Mesothelial cell of epicardium (in vitro differentiated cells): ENCODE measurements at regions not wholly inside any gene's neighbourhood (a gene's known extent, or its start where the extent isn't known, plus 50 kb on each side); places are given as distances from the start of the nearest gene placed in this dataset.

Experiments used
- DNase-seq, 2 experiments: peaks; one replicate each; pipeline ENCODE4 v3.0.0; 2021; ENCODE audit warnings: low spot score in 2 of 2; ENCODE audit not compliant: unreplicated experiment in 2 of 2
- H3K27ac Mint-ChIP-seq: 2 replicates; pipeline ENCODE4 v1.8.0; 2021; ENCODE audit warnings: mixed read lengths
- H3K27me3 Mint-ChIP-seq: 2 replicates; pipeline ENCODE4 v1.8.0; 2021; ENCODE audit warnings: low read depth, mixed read lengths
- H3K36me3 Mint-ChIP-seq: 2 replicates; pipeline ENCODE4 v1.8.0; 2021; ENCODE audit warnings: mixed read lengths
- H3K4me1 Mint-ChIP-seq: 2 replicates; pipeline ENCODE4 v1.8.0; 2021; ENCODE audit warnings: mixed read lengths
- H3K4me3 Mint-ChIP-seq: 2 replicates; pipeline ENCODE4 v1.8.0; 2021; ENCODE audit warnings: mild to moderate bottlenecking, moderate library complexity, mixed read lengths
- H3K9me3 Mint-ChIP-seq: 2 replicates; pipeline ENCODE4 v1.8.0; 2021; ENCODE audit warnings: mixed read lengths
- TF ChIP-seq, protein P1 (sequence below): fragments of 200-600 bp; sonication (generic); IDR thresholded peaks from one replicate; pipeline ENCODE4 v1.5.0; 2021; ENCODE audit warnings: antibody characterized with exemption; ENCODE audit not compliant: unreplicated experiment

DNA sequence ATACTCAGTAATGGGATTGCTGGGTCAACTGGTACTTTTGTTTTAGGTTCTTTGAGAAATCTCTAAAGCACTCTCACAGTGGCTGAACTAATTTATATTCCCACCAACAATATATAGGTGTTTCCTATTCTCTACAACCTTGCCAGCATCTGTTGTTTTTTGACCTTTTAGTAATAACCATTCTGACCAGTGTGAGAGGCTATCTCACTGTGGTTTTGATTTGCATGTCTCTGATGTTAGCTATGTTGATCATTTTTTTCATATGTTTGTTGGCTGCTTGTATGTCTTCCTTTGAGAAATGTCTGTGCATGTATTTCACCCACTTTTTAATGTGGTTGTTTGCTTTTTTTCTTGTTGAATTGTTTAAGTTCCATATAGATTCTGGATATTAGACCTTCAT is 98.2 kb upstream of the DCBLD2 start:
- no peak for DNase-seq
- TF ChIP-seq, protein P1, sequence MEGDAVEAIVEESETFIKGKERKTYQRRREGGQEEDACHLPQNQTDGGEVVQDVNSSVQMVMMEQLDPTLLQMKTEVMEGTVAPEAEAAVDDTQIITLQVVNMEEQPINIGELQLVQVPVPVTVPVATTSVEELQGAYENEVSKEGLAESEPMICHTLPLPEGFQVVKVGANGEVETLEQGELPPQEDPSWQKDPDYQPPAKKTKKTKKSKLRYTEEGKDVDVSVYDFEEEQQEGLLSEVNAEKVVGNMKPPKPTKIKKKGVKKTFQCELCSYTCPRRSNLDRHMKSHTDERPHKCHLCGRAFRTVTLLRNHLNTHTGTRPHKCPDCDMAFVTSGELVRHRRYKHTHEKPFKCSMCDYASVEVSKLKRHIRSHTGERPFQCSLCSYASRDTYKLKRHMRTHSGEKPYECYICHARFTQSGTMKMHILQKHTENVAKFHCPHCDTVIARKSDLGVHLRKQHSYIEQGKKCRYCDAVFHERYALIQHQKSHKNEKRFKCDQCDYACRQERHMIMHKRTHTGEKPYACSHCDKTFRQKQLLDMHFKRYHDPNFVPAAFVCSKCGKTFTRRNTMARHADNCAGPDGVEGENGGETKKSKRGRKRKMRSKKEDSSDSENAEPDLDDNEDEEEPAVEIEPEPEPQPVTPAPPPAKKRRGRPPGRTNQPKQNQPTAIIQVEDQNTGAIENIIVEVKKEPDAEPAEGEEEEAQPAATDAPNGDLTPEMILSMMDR: no peak
- Mint-ChIP-seq H3K27ac (no peak overlapping the region), H3K27me3 (peaks cover 37% of the 10 kb centered on the region), H3K36me3 (no peaks in the 10 kb centered on the region), H3K4me1 (no peaks in the 10 kb centered on the region), H3K9me3 (no peaks in the 10 kb centered on the region), H3K4me3 (no peak overlapping the region)

DNA sequence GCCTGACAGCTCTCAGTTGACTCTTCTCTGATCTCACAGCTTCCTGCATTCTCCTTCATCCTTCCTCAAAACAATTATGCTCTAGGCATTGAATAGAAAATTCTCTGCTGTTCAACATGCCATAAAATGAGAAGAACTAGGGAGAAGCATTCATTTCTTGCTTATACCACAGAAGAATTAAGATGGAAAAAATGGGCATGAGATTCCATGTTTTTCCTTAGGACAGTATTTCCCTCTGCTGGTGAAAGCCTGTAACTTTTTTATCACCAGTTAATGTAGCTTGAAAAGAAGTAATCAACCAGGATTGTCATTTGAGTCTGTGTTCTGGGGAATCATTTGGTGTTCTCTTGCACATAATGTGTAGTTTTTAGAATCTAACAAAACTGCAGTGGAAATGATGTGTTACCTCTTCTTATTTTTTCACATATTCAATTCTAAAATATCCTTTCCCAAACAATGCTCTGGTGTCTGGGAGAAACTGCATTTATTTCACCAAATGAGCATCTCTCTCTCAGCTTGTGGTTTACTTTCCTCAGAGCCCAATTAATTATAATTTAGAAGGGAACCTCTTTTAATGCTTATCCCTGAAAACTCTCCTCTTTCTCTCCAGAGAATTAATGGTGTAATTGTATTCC is 92.8 kb upstream of the DCBLD2 start:
- Mint-ChIP-seq H3K4me3 (no peak overlapping the region), H3K27me3 (peaks cover 26% of the 10 kb centered on the region), H3K9me3 (no peaks in the 10 kb centered on the region), H3K4me1 (no peaks in the 10 kb centered on the region), H3K36me3 (no peaks in the 10 kb centered on the region), H3K27ac (no peak overlapping the region)
- no peak for DNase-seq
- TF ChIP-seq, protein P1: peak; percentile 90

DNA sequence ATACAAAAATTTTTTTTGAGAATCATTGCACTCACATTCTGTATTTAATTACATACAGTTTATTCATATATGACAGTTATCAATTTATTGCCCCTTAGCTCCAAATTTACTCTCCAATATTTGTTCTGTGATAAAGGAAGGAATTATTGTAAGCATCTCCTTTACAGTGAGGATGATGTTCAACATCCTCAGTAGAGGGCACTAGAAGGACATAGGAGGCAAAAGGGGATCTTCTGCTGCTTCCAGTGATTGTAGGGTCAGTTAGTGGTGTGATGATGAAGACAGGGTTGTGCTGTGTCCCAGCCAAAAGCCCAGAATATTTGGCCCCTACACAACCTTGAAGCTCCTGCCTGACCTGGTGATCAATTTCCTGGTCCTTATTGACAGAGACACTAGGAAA is 89.9 kb upstream of the DCBLD2 start:
- Mint-ChIP-seq H3K4me1 (peaks cover 2% of the 10 kb centered on the region), H3K36me3 (no peaks in the 10 kb centered on the region), H3K27me3 (peaks cover 10% of the 10 kb centered on the region), H3K9me3 (no peaks in the 10 kb centered on the region), H3K4me3 (no peak overlapping the region), H3K27ac (no peak overlapping the region)
- no peak for DNase-seq
- TF ChIP-seq, protein P1: no peak

DNA sequence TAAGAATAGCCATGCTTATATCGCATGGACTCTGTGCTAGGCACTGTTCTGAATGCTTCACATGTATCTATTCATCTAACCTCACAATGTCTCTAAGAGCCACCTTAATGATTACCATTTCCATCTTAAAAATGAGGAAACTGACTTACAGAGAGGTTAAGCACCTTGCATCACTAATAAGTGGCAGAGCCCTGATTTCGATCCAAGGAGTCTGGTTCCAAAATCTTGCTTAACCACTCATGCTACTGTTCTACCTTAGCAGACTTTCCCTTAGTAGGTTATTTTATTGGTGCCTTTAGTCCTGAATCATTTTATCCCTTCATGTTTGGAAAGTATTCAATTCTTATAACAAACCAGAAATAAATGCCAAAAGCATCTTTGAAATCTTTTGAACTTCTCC is 89.2 kb upstream of the DCBLD2 start:
- Mint-ChIP-seq H3K27ac (no peak overlapping the region), H3K9me3 (no peaks in the 10 kb centered on the region), H3K4me3 (no peak overlapping the region), H3K4me1 (peaks cover 9% of the 10 kb centered on the region), H3K27me3 (peaks cover 8% of the 10 kb centered on the region), H3K36me3 (no peaks in the 10 kb centered on the region)
- TF ChIP-seq, protein P1: no peak
- DNase-seq: no peak

DNA sequence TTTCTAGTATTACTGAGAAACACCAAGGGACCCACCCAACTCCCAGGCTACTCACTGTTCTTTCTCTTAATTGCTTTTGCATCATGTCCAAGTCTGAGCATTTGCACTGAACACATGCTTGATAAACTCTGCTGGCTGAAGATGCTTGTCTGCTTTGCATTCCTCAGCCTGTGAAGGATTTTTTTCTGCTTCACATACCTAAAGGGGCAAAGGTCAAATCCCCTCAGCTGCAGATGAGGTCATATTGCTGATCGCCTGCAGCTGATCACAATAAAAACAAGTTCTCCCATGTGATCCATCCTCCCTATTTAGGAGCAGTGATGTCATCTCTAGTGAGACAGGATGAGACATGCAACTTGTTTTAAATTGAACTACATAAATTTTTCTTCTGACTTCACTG is 84.6 kb upstream of the DCBLD2 start:
- H3K4me3 Mint-ChIP-seq: no peak overlapping the region
- peak overlapping the region; percentile 76 for H3K27ac Mint-ChIP-seq
- no peaks in the 10 kb centered on the region for H3K27me3 Mint-ChIP-seq
- no peaks in the 10 kb centered on the region for H3K9me3 Mint-ChIP-seq
- H3K4me1 Mint-ChIP-seq: peaks cover 20% of the 10 kb centered on the region
- DNase-seq: no peak
- TF ChIP-seq, protein P1: no peak
- H3K36me3 Mint-ChIP-seq: no peaks in the 10 kb centered on the region

DNA sequence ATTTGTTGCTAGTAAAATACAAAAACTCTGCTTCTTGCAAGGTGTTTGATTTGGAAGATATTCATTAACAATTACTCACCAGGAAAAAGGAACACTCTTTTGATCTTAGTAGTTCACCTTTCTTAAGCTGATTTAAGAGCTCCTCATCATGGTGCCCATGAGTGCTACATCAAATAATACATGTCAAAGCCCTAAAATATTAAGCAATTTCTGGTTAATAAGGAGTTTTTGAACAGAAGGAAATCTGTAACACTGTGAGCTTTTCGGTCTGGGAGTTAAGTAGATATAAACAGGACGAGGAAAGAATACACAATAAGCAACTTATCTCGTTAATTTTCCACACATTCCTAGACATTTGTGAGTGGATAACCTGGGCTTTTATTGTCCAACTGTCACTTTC is 83.9 kb upstream of the DCBLD2 start:
- DNase-seq: no peak
- TF ChIP-seq, protein P1: no peak

More for the DNA sequence above, 83.9 kb upstream of the DCBLD2 start:
- Mint-ChIP-seq H3K4me1 (peaks cover 20% of the 10 kb centered on the region), H3K4me3 (no peak overlapping the region), H3K36me3 (no peaks in the 10 kb centered on the region), H3K9me3 (no peaks in the 10 kb centered on the region), H3K27ac (peak overlapping the region; percentile 30), H3K27me3 (no peaks in the 10 kb centered on the region)
